Tibial nerve (tissue), 4 donors: ENCODE measurements at regions not wholly inside any gene's neighbourhood (a gene's known extent, or its start where the extent isn't known, plus 50 kb on each side); places are given as distances from the start of the nearest gene placed in this dataset.

Experiments
- DNase-seq, 2 donors: peaks; one replicate each; pipeline ENCODE4 v3.0.0-alpha.2; 2019; ENCODE audit warnings: low spot score in 2 of 2
- H3K27ac ChIP-seq, 4 donors: fragments of 200-600 bp; sonication (generic) in 3 of 4; one replicate each; pipeline ENCODE4 v1.5.1; 2017 to 2019; ENCODE audit warnings: mild to moderate bottlenecking in 1 of 4
- H3K27me3 ChIP-seq, 2 donors: fragments of 200-600 bp; sonication (generic) in 1 of 2; one replicate each; pipeline versions ENCODE4 v1.5.1 to v1.6.0; 2017 to 2019
- H3K36me3 ChIP-seq, 3 donors: fragments of 200-600 bp; sonication (generic); one replicate each; pipeline ENCODE4 v1.5.1; 2018 to 2019
- H3K4me1 ChIP-seq, 4 donors: fragments of 200-600 bp; sonication (generic) in 3 of 4; one replicate each; pipeline ENCODE4 v1.5.1; 2017 to 2019
- H3K4me3 ChIP-seq, 4 donors: fragments of 200-600 bp; sonication (generic) in 3 of 4; one replicate each; pipeline ENCODE4 v1.5.1; 2017 to 2019; ENCODE audit warnings: mild to moderate bottlenecking in 1 of 4, moderate library complexity in 1 of 4
- H3K9me3 ChIP-seq, 4 donors: fragments of 200-600 bp; sonication (generic) in 3 of 4; one replicate each; pipeline ENCODE4 v1.5.1; 2017 to 2019
- EP300 ChIP-seq, 2 donors: sonication (generic); formaldehyde crosslinking; IDR thresholded peaks; one replicate each; pipeline ENCODE4 v1.6.1; 2017; ENCODE audit warnings: antibody characterized with exemption in 2 of 2, mild to moderate bottlenecking in 1 of 2
- POLR2A ChIP-seq, 2 donors: fragments of 450-650 bp; IDR thresholded peaks; one replicate each; pipeline ENCODE4 v1.6.1; 2017; ENCODE audit warnings: antibody characterized with exemption in 2 of 2, mild to moderate bottlenecking in 2 of 2, moderate library complexity in 2 of 2
- WGBS, 2 donors: methylation state at CpG; one replicate each; pipeline ENCODE4 v1.1.5; 2018; 5-methylcytosine and 5-hydroxymethylcytosine counted together
- TF ChIP-seq, protein P1 (sequence below), 5 experiments: fragments of 200-600 bp in 3 of 5; fragments of 450-650 bp in 2 of 5; sonication (generic) in 3 of 5; IDR thresholded peaks; one replicate each; pipeline ENCODE4 v1.5.1; 2016 to 2019; ENCODE audit warnings: antibody characterized with exemption in 5 of 5, mild to moderate bottlenecking in 3 of 5, moderate library complexity in 2 of 5

DNA sequence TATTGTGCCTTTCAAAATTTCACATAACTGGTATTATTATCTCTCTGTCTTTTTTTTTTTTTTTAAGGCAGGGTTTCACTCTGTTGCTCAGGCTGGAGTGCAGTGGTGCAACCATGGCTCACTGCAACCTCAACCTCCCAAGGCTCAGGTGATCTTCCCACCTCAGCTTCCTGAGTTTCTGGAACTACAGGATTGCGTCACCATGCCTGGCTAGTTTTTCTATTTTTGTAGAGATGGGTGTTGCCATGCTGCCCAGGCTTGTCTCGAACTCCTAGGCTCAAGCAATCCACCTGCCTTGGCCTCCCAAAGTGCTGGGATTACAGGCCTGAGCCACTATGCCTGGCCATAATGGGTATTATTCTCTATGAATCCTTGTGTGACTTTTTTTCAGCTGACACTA lies 402.3 kb upstream of the SMARCA2 start:
- no peak for TF ChIP-seq POLR2A (IDR thresholded peaks at IDR 0.05)
- TF ChIP-seq EP300 (IDR thresholded peaks at IDR 0.05), result no peak
- TF ChIP-seq, protein P1, sequence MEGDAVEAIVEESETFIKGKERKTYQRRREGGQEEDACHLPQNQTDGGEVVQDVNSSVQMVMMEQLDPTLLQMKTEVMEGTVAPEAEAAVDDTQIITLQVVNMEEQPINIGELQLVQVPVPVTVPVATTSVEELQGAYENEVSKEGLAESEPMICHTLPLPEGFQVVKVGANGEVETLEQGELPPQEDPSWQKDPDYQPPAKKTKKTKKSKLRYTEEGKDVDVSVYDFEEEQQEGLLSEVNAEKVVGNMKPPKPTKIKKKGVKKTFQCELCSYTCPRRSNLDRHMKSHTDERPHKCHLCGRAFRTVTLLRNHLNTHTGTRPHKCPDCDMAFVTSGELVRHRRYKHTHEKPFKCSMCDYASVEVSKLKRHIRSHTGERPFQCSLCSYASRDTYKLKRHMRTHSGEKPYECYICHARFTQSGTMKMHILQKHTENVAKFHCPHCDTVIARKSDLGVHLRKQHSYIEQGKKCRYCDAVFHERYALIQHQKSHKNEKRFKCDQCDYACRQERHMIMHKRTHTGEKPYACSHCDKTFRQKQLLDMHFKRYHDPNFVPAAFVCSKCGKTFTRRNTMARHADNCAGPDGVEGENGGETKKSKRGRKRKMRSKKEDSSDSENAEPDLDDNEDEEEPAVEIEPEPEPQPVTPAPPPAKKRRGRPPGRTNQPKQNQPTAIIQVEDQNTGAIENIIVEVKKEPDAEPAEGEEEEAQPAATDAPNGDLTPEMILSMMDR (IDR thresholded peaks at IDR 0.05), result no peak
- H3K27ac ChIP-seq, result no peak overlapping the region
- 78% methylated on average over 2 of the region's 2 CpGs for whole genome bisulfite sequencing, 2 donors
- no peaks in the 10 kb centered on the region for H3K4me1 ChIP-seq
- H3K9me3 ChIP-seq, result no peaks in the 10 kb centered on the region
- H3K4me3 ChIP-seq, result no peak overlapping the region
- no peaks in the 10 kb centered on the region for H3K36me3 ChIP-seq
- no peak for DNase-seq
- H3K27me3 ChIP-seq, result no peaks in the 10 kb centered on the region

DNA sequence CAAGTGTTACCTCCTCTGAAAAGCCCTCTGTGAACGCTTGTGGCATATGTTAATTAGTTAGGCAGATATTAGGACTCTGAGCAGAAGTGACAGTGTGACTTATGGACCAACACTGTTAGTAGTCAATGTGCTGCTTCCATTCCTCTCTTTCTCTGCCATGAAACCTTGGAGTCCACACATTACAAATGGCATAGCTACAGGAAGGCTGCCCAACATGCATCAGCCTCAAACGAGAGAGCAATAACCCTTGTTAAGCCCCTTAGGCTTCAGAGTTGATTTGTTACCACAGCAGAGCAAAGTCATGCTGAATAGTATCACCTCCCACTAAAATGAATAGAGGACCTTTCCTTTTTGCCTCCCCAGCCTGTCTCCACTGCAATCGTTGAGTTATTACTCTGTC lies 397.7 kb upstream of the SMARCA2 start:
- 72 to 74% methylated on average over 3 of the region's 3 CpGs for WGBS, 2 donors
- TF ChIP-seq EP300 (IDR thresholded peaks at IDR 0.05), result no peak
- TF ChIP-seq POLR2A (IDR thresholded peaks at IDR 0.05), result no peak
- TF ChIP-seq, protein P1 (IDR thresholded peaks at IDR 0.05), result no peak
- DNase-seq, result no peak
- no peaks in the 10 kb centered on the region for H3K4me1 ChIP-seq
- H3K27ac ChIP-seq, result no peak overlapping the region
- H3K27me3 ChIP-seq, result no peaks in the 10 kb centered on the region
- no peaks in the 10 kb centered on the region for H3K9me3 ChIP-seq
- no peaks in the 10 kb centered on the region for H3K36me3 ChIP-seq
- no peak overlapping the region for H3K4me3 ChIP-seq

DNA sequence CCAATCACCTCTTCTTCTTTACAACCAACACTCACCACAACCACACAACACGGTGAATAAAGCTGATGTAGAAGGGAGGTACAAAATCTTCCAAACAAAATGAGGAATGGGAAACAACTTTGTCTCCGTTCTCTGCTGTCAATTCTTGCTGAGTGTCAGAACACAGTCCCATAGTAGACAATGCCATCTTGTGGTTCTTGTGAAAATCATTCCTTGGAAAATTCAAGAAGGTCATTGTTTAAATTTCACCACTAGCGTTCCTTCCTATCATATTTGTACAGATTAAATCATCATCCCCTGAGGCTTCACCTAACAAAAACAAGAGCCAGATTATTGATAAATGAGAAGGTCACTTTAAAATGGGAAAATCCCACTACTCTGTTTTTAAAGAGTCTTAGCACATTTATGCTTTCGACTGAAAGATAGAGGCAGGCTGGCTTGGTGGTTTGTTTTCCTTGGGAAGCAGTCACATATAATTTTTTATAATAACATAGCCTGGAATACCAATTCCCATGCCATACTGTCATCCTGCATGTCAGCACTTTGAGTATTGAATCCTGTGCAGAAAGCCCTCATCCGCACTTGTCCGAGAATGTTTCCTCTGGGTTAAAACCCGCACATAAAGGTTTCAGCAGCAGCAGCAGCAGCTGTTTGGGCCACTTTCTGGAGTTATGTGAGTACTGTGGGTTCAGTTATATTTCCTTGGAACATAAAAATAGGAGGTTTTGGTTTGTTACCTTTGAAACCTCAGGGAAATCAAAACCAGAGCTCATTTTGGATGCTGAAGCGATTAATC lies 395.0 kb upstream of the SMARCA2 start:
- no peak overlapping the region for H3K4me3 ChIP-seq
- no peak overlapping the region for H3K27ac ChIP-seq
- TF ChIP-seq EP300 (IDR thresholded peaks at IDR 0.05) (no peak), POLR2A (IDR thresholded peaks at IDR 0.05) (no peak)
- TF ChIP-seq, protein P1 (IDR thresholded peaks at IDR 0.05), result peak in 2 of 5 experiments; percentile 6 to 19
- WGBS, 2 donors, result 52 to 53% methylated on average over 8 of the region's 8 CpGs
- no peaks in the 10 kb centered on the region for H3K36me3 ChIP-seq
- H3K9me3 ChIP-seq, result no peaks in the 10 kb centered on the region
- DNase-seq, result no peak
- no peaks in the 10 kb centered on the region for H3K27me3 ChIP-seq
- no peaks in the 10 kb centered on the region for H3K4me1 ChIP-seq

DNA sequence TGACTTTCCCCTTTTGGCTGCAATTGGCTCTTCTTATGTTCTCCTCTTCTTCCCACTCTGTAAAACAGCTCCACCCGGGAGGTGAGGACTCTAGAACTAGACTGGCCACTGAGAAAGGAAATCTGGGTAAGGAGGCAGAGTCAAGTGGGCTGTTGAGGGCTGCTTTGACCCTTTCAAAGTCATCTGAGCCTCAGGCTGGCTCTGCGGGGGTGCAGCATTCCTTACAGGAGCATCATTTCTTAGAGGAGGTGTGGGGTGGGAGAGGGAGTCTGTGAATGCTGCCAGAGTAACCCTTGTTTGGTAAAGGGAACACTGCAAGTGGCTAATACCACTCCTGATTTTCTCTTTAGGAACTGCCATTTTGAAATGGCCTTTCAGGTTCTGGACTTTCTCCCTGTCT lies 377.7 kb upstream of the SMARCA2 start:
- no peak overlapping the region for H3K27ac ChIP-seq
- no peaks in the 10 kb centered on the region for H3K9me3 ChIP-seq
- no peaks in the 10 kb centered on the region for H3K36me3 ChIP-seq
- 73 to 74% methylated on average over 2 of the region's 2 CpGs for WGBS, 2 donors
- TF ChIP-seq POLR2A (IDR thresholded peaks at IDR 0.05), result no peak
- TF ChIP-seq EP300 (IDR thresholded peaks at IDR 0.05), result no peak
- TF ChIP-seq, protein P1 (IDR thresholded peaks at IDR 0.05), result no peak
- no peaks in the 10 kb centered on the region for H3K27me3 ChIP-seq
- DNase-seq, result no peak
- H3K4me3 ChIP-seq, result no peak overlapping the region
- no peaks in the 10 kb centered on the region for H3K4me1 ChIP-seq

DNA sequence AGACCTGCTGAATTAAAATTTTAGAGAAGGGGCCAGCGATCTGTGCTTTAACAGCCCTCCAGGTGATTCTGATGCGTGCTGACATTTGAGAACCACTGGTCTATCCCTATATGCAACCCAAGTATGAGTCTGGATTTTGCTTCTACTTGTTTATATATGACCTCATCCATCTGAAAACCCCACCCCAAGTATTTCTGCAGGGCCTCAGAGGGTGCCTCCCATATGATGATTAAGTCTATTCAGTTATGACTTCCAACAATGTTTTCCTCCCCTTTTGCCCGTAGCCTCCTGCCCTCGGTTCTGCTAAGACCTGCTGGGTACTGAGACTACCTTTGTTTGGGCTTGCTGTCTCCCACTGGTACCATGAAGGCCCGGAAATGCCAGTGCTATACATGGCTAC lies 376.0 kb upstream of the SMARCA2 start:
- H3K9me3 ChIP-seq, result no peaks in the 10 kb centered on the region
- 72 to 76% methylated on average over 5 of the region's 5 CpGs for WGBS, 2 donors
- H3K27me3 ChIP-seq, result no peaks in the 10 kb centered on the region
- H3K36me3 ChIP-seq, result no peaks in the 10 kb centered on the region
- H3K4me3 ChIP-seq, result no peak overlapping the region
- no peak for TF ChIP-seq EP300 (IDR thresholded peaks at IDR 0.05)
- TF ChIP-seq POLR2A (IDR thresholded peaks at IDR 0.05), result no peak
- TF ChIP-seq, protein P1 (IDR thresholded peaks at IDR 0.05), result no peak
- H3K4me1 ChIP-seq, result no peaks in the 10 kb centered on the region
- no peak for DNase-seq
- no peak overlapping the region for H3K27ac ChIP-seq
